K562 (cell line): ENCODE measurements at regions not wholly inside any gene's neighbourhood (a gene's known extent, or its start where the extent isn't known, plus 50 kb on each side); places are given as distances from the start of the nearest gene placed in this dataset.

Experiments
- ATAC-seq: fragments of 200-7000 bp; cut with Tn5 transposase; 3 replicates; pipeline ENCODE4 v1.9.1; 2020; ENCODE audit warnings: moderate library complexity
- BruUV-seq: library from RNA; stranded (reverse); fragments of 400-500 nt; replicated peaks from 2 replicates; lab custom pipeline; 2021; lab: Mats Ljungman, UMichigan
- CTCF ChIA-PET: fragments of 300-600 bp; formaldehyde crosslinking; extraction: SDS; loops from one replicate; lab custom pipeline; 2021; ENCODE audit warnings: low intra/inter-chr PET ratio; lab: Yijun Ruan, JAX
- POLR2A ChIA-PET: fragments of 300-600, 350-650 bp; sonication (Branson Sonifier 250); formaldehyde crosslinking; extraction: SDS; loops from one replicate; lab custom pipeline; 2021; ENCODE audit warnings: antibody characterized with exemption, inconsistent platforms; lab: Yijun Ruan, JAX
- DNase-seq, 4 experiments: peaks; one replicate each; pipeline versions ENCODE4 v3.0.0 to v3.0.0-alpha.2; 2011 to 2018; ENCODE audit warnings: low spot score in 3 of 4, mixed read lengths in 3 of 4; ENCODE audit errors: extremely low read depth in 1 of 4
- FAIRE-seq: peaks from 2 replicates; lab custom pipeline; 2011; peaks lifted over from hg19 to GRCh38; lab: Jason Lieb, UNC
- H2AFZ ChIP-seq: 2 replicates; pipeline ENCODE4 v1.6.0; 2011; ENCODE audit warnings: low read depth, low read length, control low read depth, inconsistent platforms
- H3K27ac ChIP-seq: fragments of 200-600 bp; 3 replicates; pipeline ENCODE4 v1.8.0; 2011; ENCODE audit warnings: low read depth, mild to moderate bottlenecking, control low read depth, inconsistent platforms, low read length, moderate library complexity, mixed read lengths; ENCODE audit errors: extremely low read depth
- H3K27me3 ChIP-seq, 2 experiments: fragments of 300-600 bp in 1 of 2; 2 replicates in 1 of 2; 3 replicates in 1 of 2; pipeline versions ENCODE4 v1.6.0 to v1.8.0; 2011; ENCODE audit warnings: inconsistent platforms in 2 of 2, low read length in 2 of 2, mild to moderate bottlenecking in 1 of 2, mixed read lengths in 1 of 2, moderate library complexity in 1 of 2; ENCODE audit not compliant: control insufficient read depth in 2 of 2, insufficient read depth in 2 of 2
- H3K36me3 ChIP-seq: fragments of 300-600 bp; 3 replicates; pipeline ENCODE4 v1.8.0; 2011; ENCODE audit warnings: mild to moderate bottlenecking, low read length, inconsistent platforms; ENCODE audit not compliant: control insufficient read depth, insufficient read depth
- H3K4me1 ChIP-seq, 2 experiments: fragments of 200-600 bp in 1 of 2; replicated peaks in 1 of 2; 2 replicates in 1 of 2; 3 replicates in 1 of 2; pipeline versions ENCODE4 v1.5.1 to v1.8.0; 2011; ENCODE audit warnings: inconsistent platforms in 2 of 2, low read length in 2 of 2, mild to moderate bottlenecking in 1 of 2, mixed read lengths in 1 of 2, moderate library complexity in 1 of 2; ENCODE audit not compliant: control insufficient read depth in 2 of 2, insufficient read depth in 2 of 2
- H3K4me2 ChIP-seq: 2 replicates; pipeline ENCODE4 v1.6.1; 2011; ENCODE audit warnings: low read length, control low read depth, inconsistent platforms, mixed read lengths; ENCODE audit not compliant: insufficient read depth
- H3K4me3 ChIP-seq: fragments of 200-600 bp; sonication (generic), shearing (Covaris generic); 2 replicates; pipeline ENCODE4 v1.5.1; 2016; ENCODE audit warnings: control low read depth, inconsistent platforms
- H3K79me2 ChIP-seq: fragments of 200-600 bp; 3 replicates; pipeline ENCODE4 v1.8.0; 2011; ENCODE audit warnings: low read length, inconsistent platforms; ENCODE audit not compliant: control insufficient read depth, insufficient read depth
- H3K9ac ChIP-seq, 2 experiments: 2 replicates each; pipeline versions ENCODE4 v1.6.0 to v1.6.1; 2011; ENCODE audit warnings: low read depth in 2 of 2, low read length in 2 of 2, control low read depth in 1 of 2, inconsistent platforms in 1 of 2, mild to moderate bottlenecking in 1 of 2, mixed read lengths in 1 of 2; ENCODE audit not compliant: insufficient read depth in 1 of 2
- H3K9me1 ChIP-seq: one replicate; pipeline ENCODE4 v1.6.0; 2011; ENCODE audit warnings: inconsistent platforms, mild to moderate bottlenecking, low read length, moderate library complexity; ENCODE audit not compliant: control insufficient read depth, insufficient read depth
- H3K9me3 ChIP-seq: replicated peaks from 2 replicates; pipeline ENCODE4 v1.5.1; 2011; ENCODE audit warnings: low read depth, low read length, inconsistent platforms; ENCODE audit not compliant: control insufficient read depth, insufficient read depth
- H4K20me1 ChIP-seq: replicated peaks from 2 replicates; pipeline ENCODE4 v1.6.1; 2011; ENCODE audit warnings: low read length, inconsistent platforms, mixed read lengths; ENCODE audit not compliant: control insufficient read depth, insufficient read depth
- ESRRB ChIP-seq: fragments of 250-450 bp; sonication (Bioruptor Pico); IDR thresholded peaks from 2 replicates; pipeline ENCODE4 v1.5.0; 2020; ENCODE audit warnings: mild to moderate bottlenecking, moderate library complexity, borderline replicate concordance
- FOXP4 ChIP-seq: sonication (generic); formaldehyde crosslinking; IDR thresholded peaks from 2 replicates; pipeline ENCODE4 v1.8.0; 2022; ENCODE audit warnings: mild to moderate bottlenecking, missing genetic modification reagents, borderline replicate concordance
- GTF2A2 ChIP-seq: IDR thresholded peaks from 2 replicates; pipeline ENCODE4 v1.6.1; 2016; ENCODE audit warnings: mild to moderate bottlenecking, missing genetic modification characterization, missing compliant biosample characterization
- GTF3C2 ChIP-seq: IDR thresholded peaks from 3 replicates; pipeline ENCODE4 v1.6.1; 2011; ENCODE audit warnings: borderline replicate concordance, mild to moderate bottlenecking, moderate library complexity; ENCODE audit not compliant: insufficient read length; ENCODE audit errors: extremely low read depth
- MCM3 ChIP-seq: fragments of 450-650 bp; IDR thresholded peaks from 2 replicates; pipeline ENCODE4 v1.6.1; 2016
- PBX2 ChIP-seq, 2 experiments: IDR thresholded peaks in 1 of 2; conservative IDR thresholded peaks in 1 of 2; 2 replicates each; pipeline ENCODE4 v1.6.1; 2016; ENCODE audit warnings: low read depth in 2 of 2, mild to moderate bottlenecking in 1 of 2, missing compliant biosample characterization in 1 of 2, missing genetic modification characterization in 1 of 2, moderate library complexity in 1 of 2
- POLR2H ChIP-seq: IDR thresholded peaks from 2 replicates; pipeline ENCODE4 v1.6.1; 2016; ENCODE audit warnings: missing genetic modification characterization, low read depth, mild to moderate bottlenecking, control low read depth, missing compliant biosample characterization, moderate library complexity
- SMAD3 ChIP-seq: fragments of 450-650 bp; formaldehyde crosslinking; conservative IDR thresholded peaks from 2 replicates; pipeline ENCODE4 v1.4.0; 2020; ENCODE audit warnings: mild to moderate bottlenecking
- YBX1 ChIP-seq: fragments of 450-650 bp; IDR thresholded peaks from 2 replicates; pipeline ENCODE4 v1.7.1; 2016; ENCODE audit warnings: mild to moderate bottlenecking
- ZNF143 ChIP-seq: sonication (generic); formaldehyde crosslinking; IDR thresholded peaks from 2 replicates; pipeline ENCODE4 v1.9.0; 2022; ENCODE audit warnings: mild to moderate bottlenecking, missing genetic modification reagents
- ZNF398 ChIP-seq: fragments of 250-450 bp; sonication (Bioruptor Pico); IDR thresholded peaks from 2 replicates; pipeline ENCODE4 v1.8.0; 2021; ENCODE audit warnings: moderate library complexity, mild to moderate bottlenecking, inconsistent platforms
- WGBS: fragments of 100-300 bp; shearing (Covaris generic); methylation state at CpG from one replicate; pipeline ENCODE4 v1.1.6; 2016; ENCODE audit warnings: low coverage, mixed read lengths; ENCODE audit not compliant: insufficient coverage; ENCODE audit errors: missing lambda C conversion rate; 5-methylcytosine and 5-hydroxymethylcytosine counted together
- in situ Hi-C: fragments of 300-500 bp; cut with MboI; formaldehyde crosslinking; loops from 4 replicates; pipeline ENCODE4 v1.15.0; 2018; ENCODE audit warnings: inconsistent platforms, mixed read lengths
- intact Hi-C: fragments of 100-400 bp; cut with micrococcal nuclease; formaldehyde crosslinking; loops from 2 replicates; pipeline ENCODE4 v1.14.2; 2022

GRCh38 chr4:180717451-180718033 is 1525.7 kb upstream of the TENM3 start:
- Histone ChIP-seq H4K20me1 (no peaks in the 10 kb centered on the region), H3K4me3 (no peak overlapping the region), H2AFZ (no peak overlapping the region), H3K4me1 (no peaks in the 10 kb centered on the region), H3K36me3 (no peaks in the 10 kb centered on the region), H3K9me1 (no peaks in the 10 kb centered on the region), H3K79me2 (no peaks in the 10 kb centered on the region), H3K27me3 (no peaks in the 10 kb centered on the region), H3K4me2 (no peak overlapping the region), H3K9ac (no peak overlapping the region), H3K27ac (no peak overlapping the region), H3K9me3 (peaks cover 2% of the 10 kb centered on the region; the same call in 1 of the 2 replicates)
- WGBS, result 1% methylated on average over 4 of the region's 4 CpGs
- FAIRE-seq, result no peak
- ATAC-seq, result no peak
- POLR2A ChIA-PET, result no interaction called here
- CTCF ChIA-PET, result no interaction called here
- TF ChIP-seq GTF3C2 (no peak), SMAD3 (CRISPR knock-in tag) (no peak), GTF2A2 (tag) (no peak), POLR2H (no peak), ZNF143 (CRISPR knock-in tag) (no peak), ZNF398 (CRISPR knock-in tag) (no peak), ESRRB (no peak), PBX2 (CRISPR knock-in tag; IDR thresholded peaks at IDR 0.05; ENCODE audit: low read depth) (no peak), PBX2 (tag; conservative IDR thresholded peaks at IDR 0.05; ENCODE audit: low read depth) (no peak), FOXP4 (CRISPR knock-in tag) (no peak), YBX1 (no peak), MCM3 (no peak)
- no peak for DNase-seq
- intact Hi-C loops (no loop called here), in situ Hi-C loops (no loop called here)
- no TSS peak for BruUV-seq
